Lung (tissue), 11 donors: ENCODE measurements at regions not wholly inside any gene's neighbourhood (a gene's known extent, or its start where the extent isn't known, plus 50 kb on each side); places are given as distances from the start of the nearest gene placed in this dataset.

Experiments
- ATAC-seq: fragments of 200-7000 bp; cut with Tn5 transposase; one replicate; pipeline ENCODE4 v1.9.1; 2020; ENCODE audit warnings: moderate number of reproducible peaks; ENCODE audit not compliant: insufficient read depth, low FRiP score
- DNase-seq, 3 donors: peaks; one replicate each; pipeline ENCODE4 v3.0.0-alpha.2; 2013 to 2017
- H3K27ac ChIP-seq, 2 donors: one replicate each; pipeline ENCODE4 v1.5.1; 2013; ENCODE audit warnings: mild to moderate bottlenecking in 2 of 2, moderate library complexity in 2 of 2, control low read depth in 1 of 2, inconsistent platforms in 1 of 2, low read depth in 1 of 2, low read length in 1 of 2
- H3K27me3 ChIP-seq, 3 donors: one replicate each; pipeline ENCODE4 v1.5.1; 2013; ENCODE audit warnings: low read length in 2 of 3; ENCODE audit not compliant: control insufficient read depth in 3 of 3, insufficient read depth in 3 of 3
- H3K36me3 ChIP-seq, 4 donors: one replicate each; pipeline ENCODE4 v1.5.1; 2013; ENCODE audit warnings: low read length in 4 of 4, mild to moderate bottlenecking in 1 of 4, moderate library complexity in 1 of 4; ENCODE audit not compliant: control insufficient read depth in 4 of 4, insufficient read depth in 4 of 4
- H3K4me1 ChIP-seq, 5 donors: one replicate each; pipeline ENCODE4 v1.5.1; 2013; ENCODE audit warnings: low read length in 5 of 5, mild to moderate bottlenecking in 2 of 5, moderate library complexity in 1 of 5; ENCODE audit not compliant: control insufficient read depth in 5 of 5, insufficient read depth in 5 of 5
- H3K4me3 ChIP-seq: one replicate; pipeline ENCODE4 v1.5.1; 2013; ENCODE audit warnings: mild to moderate bottlenecking, control low read depth, moderate library complexity
- H3K9ac ChIP-seq, 2 donors: one replicate each; pipeline ENCODE4 v1.5.1; 2013; ENCODE audit warnings: low read length in 2 of 2, control low read depth in 1 of 2; ENCODE audit not compliant: insufficient read depth in 1 of 2
- H3K9me3 ChIP-seq, 4 donors: one replicate each; pipeline ENCODE4 v1.5.1; 2013; ENCODE audit warnings: low read length in 3 of 4, mild to moderate bottlenecking in 1 of 4, moderate library complexity in 1 of 4; ENCODE audit not compliant: control insufficient read depth in 4 of 4, insufficient read depth in 3 of 4
- CTCF ChIP-seq: IDR thresholded peaks from 2 replicates; pipeline ENCODE4 v1.5.1; 2012; ENCODE audit warnings: mild to moderate bottlenecking; ENCODE audit errors: control extremely low read depth, extremely low read depth
- WGBS, 2 donors: extraction: QIAGEN DNeasy Blood & Tissue Kit; methylation state at CpG; one replicate each; pipeline ENCODE4 v1.1.7; 2013; 5-methylcytosine and 5-hydroxymethylcytosine counted together
- donor health status: control.
- donor health status: control.
- donor health status: Bipolar disorder and iron deficiency.
- donor health status: healthy.
- donor health status: DM: yes; HTN: yes; CAD: no.

GRCh38 chr14:34075042-34075744 is 124.3 kb upstream of the EGLN3 start:
- peaks cover 0 to 5% (median 0%) of the 10 kb centered on the region in 5 donors for H3K4me1 ChIP-seq
- H3K27ac ChIP-seq: no peak overlapping the region
- H3K9me3 ChIP-seq: no peaks in the 10 kb centered on the region
- no peak for DNase-seq
- no peak for TF ChIP-seq CTCF
- no peak for ATAC-seq
- H3K9ac ChIP-seq: no peak overlapping the region
- no peaks in the 10 kb centered on the region for H3K36me3 ChIP-seq
- H3K27me3 ChIP-seq: no peaks in the 10 kb centered on the region
- WGBS, 2 donors: 48 to 63% methylated on average over 3 of the region's 3 CpGs
- H3K4me3 ChIP-seq: no peak overlapping the region

- peaks cover 0 to 2% (median 0%) of the 10 kb centered on the region in 4 donors for H3K9me3 ChIP-seq
- no peaks in the 10 kb centered on the region for H3K27me3 ChIP-seq
- H3K4me1 ChIP-seq: peaks cover 0 to 8% (median 0%) of the 10 kb centered on the region in 5 donors
- ATAC-seq (no peak), DNase-seq (no peak)
- 33 to 71% methylated on average over 1 of the region's 1 CpG for WGBS, 2 donors
- H3K27ac ChIP-seq: no peak overlapping the region
- H3K9ac ChIP-seq: no peak overlapping the region
- H3K36me3 ChIP-seq: no peaks in the 10 kb centered on the region
- no peak overlapping the region for H3K4me3 ChIP-seq
- TF ChIP-seq CTCF: no peak
These were observed 122.0 kb upstream of the EGLN3 start for GRCh38 chr14:34072921-34073320.

- DNase-seq (no peak), ATAC-seq (no peak)
- peaks cover 0 to 3% (median 0%) of the 10 kb centered on the region in 5 donors for H3K4me1 ChIP-seq
- no peak overlapping the region for H3K9ac ChIP-seq
- no peak overlapping the region for H3K27ac ChIP-seq
- no peaks in the 10 kb centered on the region for H3K36me3 ChIP-seq
- no peaks in the 10 kb centered on the region for H3K27me3 ChIP-seq
- H3K9me3 ChIP-seq: peaks cover 0 to 2% (median 0%) of the 10 kb centered on the region in 4 donors
- 96% methylated on average over 3 of the region's 3 CpGs for WGBS, 2 donors
- no peak for TF ChIP-seq CTCF
- no peak overlapping the region for H3K4me3 ChIP-seq
These were observed 121.5 kb upstream of the EGLN3 start for GRCh38 chr14:34072401-34072800.

- Histone ChIP-seq H3K27me3 (no peaks in the 10 kb centered on the region), H3K4me1 (peaks cover 0 to 6% (median 0%) of the 10 kb centered on the region in 5 donors), H3K4me3 (no peak overlapping the region), H3K27ac (no peak overlapping the region), H3K36me3 (no peaks in the 10 kb centered on the region), H3K9me3 (peaks cover 0 to 2% (median 0%) of the 10 kb centered on the region in 4 donors), H3K9ac (no peak overlapping the region)
- TF ChIP-seq CTCF: no peak
- 75 to 92% methylated on average over 3 of the region's 3 CpGs for WGBS, 2 donors
- ATAC-seq: no peak
- DNase-seq: no peak
These were observed 120.1 kb upstream of the EGLN3 start for GRCh38 chr14:34070917-34071407.
